MM.1S (cell line): ENCODE measurements at regions not wholly inside any gene's neighbourhood (a gene's known extent, or its start where the extent isn't known, plus 50 kb on each side); places are given as distances from the start of the nearest gene placed in this dataset.

ENCODE experiments used
- DNase-seq: peaks from one replicate; pipeline ENCODE4 v3.0.0-alpha.2; 2015
- H2AFZ ChIP-seq: fragments of 300-600 bp; sonication (generic); 2 replicates; pipeline ENCODE4 v1.6.0; 2016; ENCODE audit warnings: antibody characterized with exemption, low read length
- H3F3A ChIP-seq: fragments of 300-600 bp; sonication (generic); 2 replicates; pipeline ENCODE4 v1.6.1; 2016; ENCODE audit warnings: mild to moderate bottlenecking, antibody characterized with exemption, low read length, moderate library complexity, mixed read lengths; ENCODE audit not compliant: insufficient read depth
- H3K27ac ChIP-seq: fragments of 300-600 bp; sonication (generic); 2 replicates; pipeline ENCODE4 v1.5.1; 2016; ENCODE audit warnings: mild to moderate bottlenecking, low read length
- H3K27me3 ChIP-seq: fragments of 300-600 bp; sonication (generic); replicated peaks from 2 replicates; pipeline ENCODE4 v1.6.0; 2016; ENCODE audit warnings: low read length; ENCODE audit not compliant: insufficient read depth
- H3K36me3 ChIP-seq: fragments of 300-600 bp; sonication (generic); replicated peaks from 2 replicates; pipeline ENCODE4 v1.6.1; 2016; ENCODE audit warnings: mild to moderate bottlenecking, low read length, mixed read lengths; ENCODE audit not compliant: insufficient read depth
- H3K4me1 ChIP-seq: fragments of 300-600 bp; sonication (generic); 2 replicates; pipeline ENCODE4 v1.6.1; 2016; ENCODE audit warnings: low read length, mixed read lengths
- H3K4me2 ChIP-seq: fragments of 300-600 bp; sonication (generic); 2 replicates; pipeline ENCODE4 v1.6.0; 2016; ENCODE audit warnings: low read depth, low read length
- H3K4me3 ChIP-seq: fragments of 300-600 bp; sonication (generic); 2 replicates; pipeline ENCODE4 v1.5.1; 2016; ENCODE audit warnings: low read length, mixed read lengths
- H3K79me2 ChIP-seq: fragments of 300-600 bp; sonication (generic); 2 replicates; pipeline ENCODE4 v1.6.1; 2016; ENCODE audit warnings: mixed run types, low read length, mixed read lengths
- H3K9ac ChIP-seq: fragments of 300-600 bp; sonication (generic); 2 replicates; pipeline ENCODE4 v1.6.1; 2016; ENCODE audit warnings: low read length, mixed read lengths
- H3K9me2 ChIP-seq: fragments of 300-600 bp; sonication (generic); replicated peaks from 2 replicates; pipeline ENCODE4 v1.6.1; 2016; ENCODE audit warnings: mild to moderate bottlenecking, low read length, mixed read lengths; ENCODE audit not compliant: insufficient read depth
- H3K9me3 ChIP-seq: fragments of 300-600 bp; sonication (generic); replicated peaks from 2 replicates; pipeline ENCODE4 v1.6.1; 2016; ENCODE audit warnings: mild to moderate bottlenecking, low read length, mixed read lengths; ENCODE audit not compliant: insufficient read depth
- H4K20me1 ChIP-seq: fragments of 300-600 bp; sonication (generic); 2 replicates; pipeline ENCODE4 v1.6.1; 2016; ENCODE audit warnings: mild to moderate bottlenecking, low read length, moderate library complexity, mixed read lengths; ENCODE audit not compliant: insufficient read depth
- CTCF ChIP-seq: fragments of 300-600 bp; sonication (generic); IDR thresholded peaks from 2 replicates; pipeline ENCODE4 v1.5.1; 2016; ENCODE audit warnings: antibody characterized with exemption, low read length, mixed read lengths
- EZH2 ChIP-seq: fragments of 300-600 bp; sonication (generic); optimal IDR thresholded peaks from 2 replicates; pipeline ENCODE3; 2017; ENCODE audit warnings: low read depth, mild to moderate bottlenecking, antibody characterized with exemption, low read length, mixed read lengths
- EZH2phosphoT487 ChIP-seq: fragments of 300-600 bp; sonication (generic); IDR thresholded peaks from 2 replicates; pipeline ENCODE4 v1.6.1; 2018; ENCODE audit warnings: antibody characterized with exemption, low read length

DNA sequence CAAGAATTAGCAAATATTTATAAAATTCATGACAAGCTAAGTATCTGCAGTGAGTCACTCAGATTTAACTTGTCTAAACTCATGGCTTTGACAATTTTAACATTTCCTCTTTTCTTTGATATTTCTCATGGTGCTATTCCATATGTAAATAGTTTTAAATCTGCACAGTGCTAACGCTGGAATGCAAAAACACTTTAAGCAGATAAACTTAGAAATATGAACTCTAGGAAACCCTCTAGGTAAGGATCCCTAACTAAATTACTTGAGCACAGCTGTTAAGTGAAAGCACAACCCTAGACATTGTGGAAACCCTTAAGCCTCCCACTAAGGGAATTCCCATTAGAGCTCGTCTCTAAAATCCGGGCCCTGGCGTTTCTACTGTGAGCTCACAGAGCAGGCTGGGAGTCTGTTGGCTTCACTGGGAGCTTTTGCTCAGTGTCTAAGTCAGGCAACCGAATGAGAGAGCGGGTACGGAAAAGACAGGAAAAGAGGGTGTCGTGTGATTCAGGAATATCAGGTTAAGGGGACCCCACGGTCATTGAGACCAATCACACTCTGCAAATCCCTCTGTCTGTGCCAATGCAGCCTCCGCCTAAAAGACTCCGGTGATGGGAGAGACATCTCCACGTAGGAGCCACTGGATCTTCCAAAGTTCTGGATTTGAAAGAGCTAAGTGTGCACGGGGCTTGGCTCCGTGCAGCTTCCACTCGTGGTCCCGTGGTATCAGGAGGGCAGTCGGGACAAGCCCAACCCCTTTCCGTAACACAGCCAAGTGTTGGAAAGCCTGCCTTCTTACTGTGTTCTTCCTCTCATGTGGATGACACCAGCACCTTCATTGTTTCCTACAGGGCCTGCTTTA, 112.3 kb upstream of the RPS6KA2 start:
- Histone ChIP-seq H2AFZ (no peak overlapping the region), H3K27me3 (no peaks in the 10 kb centered on the region), H3K9ac (no peak overlapping the region), H3K27ac (no peak overlapping the region), H3K4me1 (no peaks in the 10 kb centered on the region), H3K9me2 (no peaks in the 10 kb centered on the region), H3K79me2 (no peaks in the 10 kb centered on the region), H3K36me3 (no peaks in the 10 kb centered on the region), H3F3A (no peaks in the 10 kb centered on the region), H3K9me3 (no peaks in the 10 kb centered on the region), H3K4me3 (no peak overlapping the region), H3K4me2 (no peak overlapping the region), H4K20me1 (no peaks in the 10 kb centered on the region)
- DNase-seq, result no peak
- TF ChIP-seq EZH2phosphoT487 (no peak), EZH2 (no peak), CTCF (no peak)

GRCh38 chr6:166738386-166739116, 111.5 kb upstream of the RPS6KA2 start:
- H4K20me1 ChIP-seq, result no peaks in the 10 kb centered on the region
- H3K9ac ChIP-seq, result no peak overlapping the region
- no peaks in the 10 kb centered on the region for H3K79me2 ChIP-seq
- H3K4me3 ChIP-seq, result no peak overlapping the region
- H3K9me3 ChIP-seq, result no peaks in the 10 kb centered on the region
- no peak overlapping the region for H3K4me2 ChIP-seq
- TF ChIP-seq EZH2 (no peak), CTCF (no peak), EZH2phosphoT487 (no peak)
- no peaks in the 10 kb centered on the region for H3K9me2 ChIP-seq
- no peak for DNase-seq
- H2AFZ ChIP-seq, result no peak overlapping the region
- H3K27ac ChIP-seq, result no peak overlapping the region
- H3K36me3 ChIP-seq, result no peaks in the 10 kb centered on the region
- H3K4me1 ChIP-seq, result no peaks in the 10 kb centered on the region
- no peaks in the 10 kb centered on the region for H3K27me3 ChIP-seq
- H3F3A ChIP-seq, result no peaks in the 10 kb centered on the region

DNA sequence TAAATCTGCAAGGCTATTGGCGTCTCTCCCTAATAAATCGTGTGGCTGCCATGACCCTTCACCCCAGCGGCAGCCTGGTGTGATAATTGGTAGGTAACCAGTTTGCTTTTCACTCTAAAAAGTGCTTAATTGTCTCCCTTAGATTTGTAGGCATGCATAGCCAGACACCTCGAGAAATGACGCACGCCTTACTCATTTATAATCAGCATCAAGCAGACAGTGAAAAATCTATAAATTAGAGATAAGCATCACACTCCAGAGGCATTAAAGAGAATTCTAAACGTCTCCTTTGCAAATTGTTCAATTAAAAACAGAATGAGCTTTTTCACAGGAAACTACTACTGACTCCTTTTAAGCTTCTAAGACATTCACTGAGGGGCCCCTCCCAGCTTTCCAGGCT, 110.2 kb upstream of the RPS6KA2 start:
- Histone ChIP-seq H4K20me1 (no peaks in the 10 kb centered on the region), H3K27me3 (no peaks in the 10 kb centered on the region), H3K4me3 (no peak overlapping the region), H3K4me1 (no peaks in the 10 kb centered on the region), H3K4me2 (no peak overlapping the region), H3K9me3 (no peaks in the 10 kb centered on the region), H3K9ac (no peak overlapping the region), H3K9me2 (no peaks in the 10 kb centered on the region), H3K79me2 (no peaks in the 10 kb centered on the region), H3K36me3 (no peaks in the 10 kb centered on the region), H3F3A (no peaks in the 10 kb centered on the region), H2AFZ (no peak overlapping the region), H3K27ac (no peak overlapping the region)
- DNase-seq, result no peak
- TF ChIP-seq EZH2 (no peak), EZH2phosphoT487 (no peak), CTCF (no peak)
